GM12891 (cell line): ENCODE measurements at regions not wholly inside any gene's neighbourhood (a gene's known extent, or its start where the extent isn't known, plus 50 kb on each side); places are given as distances from the start of the nearest gene placed in this dataset.

Experiments
- PAX5 ChIP-seq: IDR thresholded peaks from 2 replicates; pipeline ENCODE4 v1.6.1; 2011; ENCODE audit warnings: low read length, moderate library complexity, mild to moderate bottlenecking; ENCODE audit not compliant: insufficient read depth, severe bottlenecking
- POLR2A ChIP-seq: IDR thresholded peaks from 2 replicates; pipeline ENCODE4 v1.6.1; 2011; ENCODE audit warnings: low read depth, low read length, control low read depth
- POLR2AphosphoS5 ChIP-seq: IDR thresholded peaks from 2 replicates; pipeline ENCODE4 v1.6.1; 2011; ENCODE audit warnings: low read depth, low read length, control low read depth
- POU2F2 ChIP-seq: IDR thresholded peaks from 2 replicates; pipeline ENCODE4 v1.6.1; 2011; ENCODE audit warnings: low read depth, mild to moderate bottlenecking, control low read depth, low read length, moderate library complexity
- SPI1 ChIP-seq: IDR thresholded peaks from 2 replicates; pipeline ENCODE4 v1.6.1; 2011; ENCODE audit warnings: low read depth, low read length, control low read depth
- TAF1 ChIP-seq: IDR thresholded peaks from 2 replicates; pipeline ENCODE4 v1.6.1; 2011; ENCODE audit warnings: low read depth, low read length, control low read depth

GRCh38 chr3:16770792-16771191, 114.0 kb upstream of the PLCL2 start:
- TF ChIP-seq POLR2A (no peak), POLR2AphosphoS5 (no peak), POU2F2 (no peak), PAX5 (no peak), TAF1 (no peak), SPI1 (no peak)
